SH-SY5Y (cell line): ENCODE measurements at regions not wholly inside any gene's neighbourhood (a gene's known extent, or its start where the extent isn't known, plus 50 kb on each side); places are given as distances from the start of the nearest gene placed in this dataset.

Source experiments
- GATA2 ChIP-seq: IDR thresholded peaks from 2 replicates; pipeline ENCODE4 v1.6.1; 2011; ENCODE audit warnings: mild to moderate bottlenecking, low read depth, low read length
- GATA3 ChIP-seq: IDR thresholded peaks from 2 replicates; pipeline ENCODE4 v1.6.1; 2011; ENCODE audit warnings: low read depth, mild to moderate bottlenecking, low read length, moderate library complexity

DNA sequence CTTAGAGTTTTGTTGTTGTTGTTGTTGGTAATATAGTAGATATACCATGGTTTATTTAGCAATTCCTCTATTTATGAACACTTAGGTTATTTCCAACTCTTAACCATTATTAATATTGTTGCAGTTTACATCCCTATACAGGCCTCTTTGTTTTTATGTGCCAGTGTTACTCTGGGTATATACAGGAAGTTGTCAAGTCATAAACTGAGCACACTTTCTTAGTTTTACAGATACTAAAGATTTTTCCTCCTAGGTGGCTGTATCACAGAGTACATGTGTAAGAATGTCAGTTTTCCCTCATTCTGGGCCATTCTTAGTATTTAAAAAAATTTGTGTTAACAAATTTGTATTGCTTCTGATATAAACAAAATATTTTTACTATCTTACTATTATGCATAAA lies 128.4 kb downstream of the ARL4A start:
- TF ChIP-seq GATA2: no peak
- TF ChIP-seq GATA3: no peak
